Type B pancreatic cell (in vitro differentiated cells): ENCODE measurements at regions not wholly inside any gene's neighbourhood (a gene's known extent, or its start where the extent isn't known, plus 50 kb on each side); places are given as distances from the start of the nearest gene placed in this dataset.
"Not testable (repeated sequence)": the region's sequence is repeated elsewhere in the genome, so short reads cannot be mapped to it uniquely, and the experiment has no call there.

Experiments
- DNase-seq: peaks from one replicate; pipeline ENCODE4 v3.0.0; 2021; ENCODE audit warnings: mixed read lengths; ENCODE audit not compliant: unreplicated experiment; ENCODE audit errors: extremely low spot score
- H3K27ac Mint-ChIP-seq: 2 replicates; pipeline ENCODE4 v1.8.0; 2021; ENCODE audit warnings: mild to moderate bottlenecking, mixed read lengths
- H3K27me3 Mint-ChIP-seq: 2 replicates; pipeline ENCODE4 v1.8.0; 2021; ENCODE audit warnings: mixed read lengths
- H3K36me3 Mint-ChIP-seq: 2 replicates; pipeline ENCODE4 v1.8.0; 2021; ENCODE audit warnings: mixed read lengths
- H3K4me1 Mint-ChIP-seq: one replicate; pipeline ENCODE4 v1.8.0; 2021; ENCODE audit warnings: mixed read lengths; ENCODE audit not compliant: unreplicated experiment
- H3K4me3 Mint-ChIP-seq: 2 replicates; pipeline ENCODE4 v1.8.0; 2021; ENCODE audit warnings: mild to moderate bottlenecking, mixed read lengths
- H3K9me3 Mint-ChIP-seq: 2 replicates; pipeline ENCODE4 v1.8.0; 2021; ENCODE audit warnings: mixed read lengths
- CTCF ChIP-seq: fragments of 200-600 bp; sonication (generic); conservative IDR thresholded peaks from 2 replicates; pipeline ENCODE4 v1.5.0; 2021; ENCODE audit warnings: antibody characterized with exemption, mild to moderate bottlenecking

- H3K4me1 Mint-ChIP-seq: no peaks in the 10 kb centered on the region
- no peaks in the 10 kb centered on the region for H3K27me3 Mint-ChIP-seq
- no peaks in the 10 kb centered on the region for H3K36me3 Mint-ChIP-seq
- no peaks in the 10 kb centered on the region for H3K9me3 Mint-ChIP-seq
- H3K4me3 Mint-ChIP-seq: no peak overlapping the region
- TF ChIP-seq CTCF: no peak
- H3K27ac Mint-ChIP-seq: no peak overlapping the region
- no peak for DNase-seq
These were observed 236.8 kb upstream of the CNR1 start for GRCh38 chr6:88402909-88403308.

GRCh38 chr6:88390998-88391397 lies 224.9 kb upstream of the CNR1 start:
- not testable (repeated sequence) for H3K4me1 Mint-ChIP-seq, H3K27me3 Mint-ChIP-seq, H3K9me3 Mint-ChIP-seq, H3K27ac Mint-ChIP-seq, H3K4me3 Mint-ChIP-seq, DNase-seq, H3K36me3 Mint-ChIP-seq

GRCh38 chr6:88388589-88388988 lies 222.4 kb upstream of the CNR1 start:
- H3K27ac Mint-ChIP-seq: no peak overlapping the region

GRCh38 chr6:88386167-88386566 lies 220.0 kb upstream of the CNR1 start:
- Mint-ChIP-seq H3K4me1 (peaks cover 3% of the 10 kb centered on the region), H3K9me3 (no peaks in the 10 kb centered on the region), H3K27me3 (peaks cover 17% of the 10 kb centered on the region), H3K36me3 (no peaks in the 10 kb centered on the region), H3K4me3 (no peak overlapping the region), H3K27ac (no peak overlapping the region)
- DNase-seq: no peak
- no peak for TF ChIP-seq CTCF

More at GRCh38 chr6:88388589-88388988, 222.4 kb upstream of the CNR1 start:
- Mint-ChIP-seq H3K4me3 (no peak overlapping the region), H3K27me3 (peaks cover 5% of the 10 kb centered on the region), H3K4me1 (no peaks in the 10 kb centered on the region), H3K36me3 (no peaks in the 10 kb centered on the region), H3K9me3 (no peaks in the 10 kb centered on the region)
- no peak for TF ChIP-seq CTCF
- no peak for DNase-seq

- no peak for TF ChIP-seq CTCF
- H3K4me3 Mint-ChIP-seq: no peak overlapping the region
- no peaks in the 10 kb centered on the region for H3K9me3 Mint-ChIP-seq
- H3K27me3 Mint-ChIP-seq: peaks cover 22% of the 10 kb centered on the region
- no peak overlapping the region for H3K27ac Mint-ChIP-seq
- H3K36me3 Mint-ChIP-seq: no peaks in the 10 kb centered on the region
- no peak for DNase-seq
- H3K4me1 Mint-ChIP-seq: peaks cover 16% of the 10 kb centered on the region
These were observed 217.0 kb upstream of the CNR1 start for GRCh38 chr6:88383183-88383582.

- DNase-seq: no peak
- Mint-ChIP-seq H3K9me3 (no peaks in the 10 kb centered on the region), H3K4me3 (peak overlapping the region; percentile 29), H3K36me3 (no peaks in the 10 kb centered on the region), H3K4me1 (peaks cover 19% of the 10 kb centered on the region), H3K27ac (peak overlapping the region; percentile 48), H3K27me3 (peaks cover 22% of the 10 kb centered on the region)
- no peak for TF ChIP-seq CTCF
These were observed 215.1 kb upstream of the CNR1 start for GRCh38 chr6:88381289-88381642.
